22Rv1 (cell line): ENCODE measurements at regions not wholly inside any gene's neighbourhood (a gene's known extent, or its start where the extent isn't known, plus 50 kb on each side); places are given as distances from the start of the nearest gene placed in this dataset.

Source experiments
- CTCF ChIP-seq: fragments of 450-650 bp; IDR thresholded peaks from 2 replicates; pipeline ENCODE4 v1.5.1; 2017; ENCODE audit warnings: mild to moderate bottlenecking
- ZFX ChIP-seq: fragments of 450-650 bp; IDR thresholded peaks from 2 replicates; pipeline ENCODE4 v1.6.1; 2017; ENCODE audit warnings: antibody characterized with exemption, borderline replicate concordance

- no peak for TF ChIP-seq CTCF
- no peak for TF ChIP-seq ZFX
Observed at GRCh38 chr4:14335872-14336271, 666.4 kb upstream of the CPEB2 start.
